ENCODE measurements at regions not wholly inside any gene's neighbourhood (a gene's known extent, or its start where the extent isn't known, plus 50 kb on each side); places are given as distances from the start of the nearest gene placed in this dataset.

- no peak for DNase-seq
These were observed 228.5 kb downstream of the RFC3 start for GRCh38 chr13:34046457-34046856.

- DNase-seq = no peak
These were observed 230.7 kb downstream of the RFC3 start for GRCh38 chr13:34048652-34049051.

- DNase-seq = no peak
These were observed 238.8 kb downstream of the RFC3 start for GRCh38 chr13:34056733-34057258.

GRCh38 chr13:34064456-34065205 is 246.7 kb downstream of the RFC3 start:
- no peak for DNase-seq

GRCh38 chr13:34065928-34066327 is 248.0 kb downstream of the RFC3 start:
- DNase-seq = no peak

- DNase-seq = no peak
These were observed 248.4 kb downstream of the RFC3 start for GRCh38 chr13:34066344-34066743.

GRCh38 chr13:34070006-34070405 is 252.1 kb downstream of the RFC3 start:
- DNase-seq = no peak

- no peak for DNase-seq
These were observed 252.8 kb downstream of the RFC3 start for GRCh38 chr13:34070544-34071303.

- no peak for DNase-seq
These were observed 258.4 kb downstream of the RFC3 start for GRCh38 chr13:34076319-34076718.

- DNase-seq = no peak
These were observed 259.2 kb downstream of the RFC3 start for GRCh38 chr13:34076943-34077703.

GRCh38 chr13:34078334-34078999 is 260.5 kb downstream of the RFC3 start:
- no peak for DNase-seq

GRCh38 chr13:34085204-34085603 is 267.3 kb downstream of the RFC3 start:
- no peak for DNase-seq

- DNase-seq = no peak
These were observed 268.3 kb downstream of the RFC3 start for GRCh38 chr13:34086281-34086680.

GRCh38 chr13:34087791-34088190 is 269.8 kb downstream of the RFC3 start:
- no peak for DNase-seq

GRCh38 chr13:34103854-34104253 is 285.9 kb downstream of the RFC3 start:
- no peak for DNase-seq

- no peak for DNase-seq
These were observed 286.9 kb downstream of the RFC3 start for GRCh38 chr13:34104853-34105252.

GRCh38 chr13:34107806-34108205 is 289.9 kb downstream of the RFC3 start:
- DNase-seq = no peak

- DNase-seq = no peak
These were observed 290.5 kb downstream of the RFC3 start for GRCh38 chr13:34108410-34108809.

- no peak for DNase-seq
These were observed 296.6 kb downstream of the RFC3 start for GRCh38 chr13:34114581-34114980.

GRCh38 chr13:34116651-34117050 is 298.7 kb downstream of the RFC3 start:
- DNase-seq = no peak

- no peak for DNase-seq
These were observed 306.8 kb downstream of the RFC3 start for GRCh38 chr13:34124666-34125306.

- DNase-seq = no peak
These were observed 309.6 kb downstream of the RFC3 start for GRCh38 chr13:34127523-34127922.
